ENCODE measurements at regions not wholly inside any gene's neighbourhood (a gene's known extent, or its start where the extent isn't known, plus 50 kb on each side); places are given as distances from the start of the nearest gene placed in this dataset.

DNA sequence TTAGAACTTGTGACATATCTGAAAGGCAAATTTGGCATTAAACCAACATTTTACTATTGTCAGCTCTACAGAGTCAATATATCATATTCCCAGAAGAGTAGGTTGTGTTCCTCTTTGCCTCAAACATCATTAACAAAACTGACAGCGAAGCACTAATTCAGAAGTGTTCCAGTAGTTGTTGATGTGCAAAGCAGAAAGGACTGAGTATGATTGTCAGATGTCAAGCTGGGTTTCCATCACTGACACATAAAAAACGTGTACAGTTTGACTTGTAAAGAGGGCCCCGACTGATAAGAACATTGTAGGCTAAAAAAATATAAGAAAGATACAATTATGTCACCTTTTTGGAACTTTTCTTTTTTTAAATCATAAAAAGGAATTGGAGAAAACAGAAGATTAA is 101.5 kb upstream of the ZNF608 start:
- Mint-ChIP-seq H3K27me3 (ENCODE audit: low read depth in 3 of 3) (peaks cover 0 to 6% (median 4%) of the 10 kb centered on the region in 3 donors), H3K36me3 (peaks cover 0 to 3% (median 0%) of the 10 kb centered on the region in 3 donors), H3K27ac (no peak overlapping the region), H3K9me3 (peaks cover 0 to 5% (median 0%) of the 10 kb centered on the region in 6 donors), H3K4me3 (no peak overlapping the region), H3K4me1 (peaks cover 7 to 10% of the 10 kb centered on the region in 2 donors)
- DNase-seq: no peak

DNA sequence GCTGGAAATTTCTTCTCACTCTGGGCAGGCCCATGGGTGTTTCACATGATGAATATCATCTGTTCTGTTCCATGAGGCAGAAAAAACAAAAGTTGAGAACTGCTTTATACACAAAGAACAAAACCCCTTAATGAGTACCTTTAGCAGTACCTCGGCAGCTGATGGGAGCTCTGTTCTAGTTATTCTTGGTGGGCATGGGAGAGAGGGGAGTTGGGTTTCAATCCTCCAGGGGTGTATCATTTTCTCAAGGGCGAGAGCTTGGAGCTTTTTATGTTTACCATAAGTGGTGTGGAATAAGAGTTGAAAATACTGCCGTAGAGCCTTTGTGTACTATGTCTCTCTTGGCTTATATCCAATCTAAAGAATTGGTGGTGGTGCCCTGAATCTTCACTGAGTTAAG is 103.3 kb upstream of the ZNF608 start:
- H3K27me3 Mint-ChIP-seq (ENCODE audit: low read depth in 3 of 3): peaks cover 0 to 4% (median 2%) of the 10 kb centered on the region in 3 donors
- no peaks in the 10 kb centered on the region for H3K4me1 Mint-ChIP-seq

DNA sequence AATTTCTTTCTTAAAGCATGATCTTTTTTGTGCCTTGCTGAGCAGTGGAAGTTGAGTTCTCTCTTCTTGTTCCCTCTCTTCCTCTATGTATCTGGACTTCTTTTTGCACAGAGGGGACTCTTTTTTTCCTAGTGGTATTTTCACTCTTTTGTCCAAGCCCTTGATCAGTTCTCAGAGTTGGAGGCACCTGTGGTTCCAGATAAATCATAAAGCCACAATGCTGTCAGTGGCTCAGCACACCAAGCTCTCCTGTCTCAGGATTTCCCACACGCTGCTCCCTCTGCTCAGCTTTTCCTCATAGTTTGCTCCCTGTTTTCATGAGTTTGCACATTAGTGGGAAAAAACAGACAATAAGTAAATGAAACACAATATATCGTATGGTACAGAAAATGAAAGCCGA is 110.3 kb upstream of the ZNF608 start:
- Mint-ChIP-seq H3K36me3 (no peaks in the 10 kb centered on the region), H3K4me3 (no peak overlapping the region), H3K9me3 (peaks cover 0 to 2% (median 0%) of the 10 kb centered on the region in 6 donors), H3K4me1 (no peaks in the 10 kb centered on the region), H3K27me3 (ENCODE audit: low read depth in 3 of 3) (peaks cover 0 to 4% (median 4%) of the 10 kb centered on the region in 3 donors), H3K27ac (no peak overlapping the region)
- no peak for DNase-seq

More for the DNA sequence above, 103.3 kb upstream of the ZNF608 start:
- H3K9me3 Mint-ChIP-seq: peaks cover 0 to 5% (median 0%) of the 10 kb centered on the region in 6 donors
- H3K4me3 Mint-ChIP-seq: no peak overlapping the region
- no peak overlapping the region for H3K27ac Mint-ChIP-seq
- peaks cover 0 to 3% (median 0%) of the 10 kb centered on the region in 3 donors for H3K36me3 Mint-ChIP-seq
- DNase-seq: no peak

DNA sequence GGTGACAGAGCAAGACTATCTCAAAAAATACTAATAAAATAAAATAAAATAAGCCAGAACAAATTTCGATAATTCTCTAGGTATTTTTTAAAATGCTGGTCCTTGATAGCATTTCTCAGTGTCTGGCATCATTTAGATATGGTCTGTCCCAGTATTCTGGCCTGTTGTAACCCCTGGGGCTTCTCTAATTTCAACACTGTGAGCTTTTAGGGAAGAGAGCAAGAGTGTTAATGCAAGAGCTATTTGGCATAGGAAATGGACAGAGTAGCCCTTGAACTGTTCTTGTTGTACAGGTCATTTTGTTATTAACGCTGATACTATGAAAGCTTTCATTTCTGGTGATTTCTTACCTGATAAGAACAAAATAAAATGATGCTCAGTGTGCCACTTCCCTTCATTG is 112.2 kb upstream of the ZNF608 start:
- no peak for DNase-seq
- no peaks in the 10 kb centered on the region for H3K36me3 Mint-ChIP-seq
- H3K27ac Mint-ChIP-seq: no peak overlapping the region
- H3K9me3 Mint-ChIP-seq: peaks cover 0 to 2% (median 0%) of the 10 kb centered on the region in 6 donors
- H3K27me3 Mint-ChIP-seq (ENCODE audit: low read depth in 3 of 3): peaks cover 0 to 5% (median 2%) of the 10 kb centered on the region in 3 donors
- H3K4me1 Mint-ChIP-seq: no peaks in the 10 kb centered on the region
- H3K4me3 Mint-ChIP-seq: no peak overlapping the region

DNA sequence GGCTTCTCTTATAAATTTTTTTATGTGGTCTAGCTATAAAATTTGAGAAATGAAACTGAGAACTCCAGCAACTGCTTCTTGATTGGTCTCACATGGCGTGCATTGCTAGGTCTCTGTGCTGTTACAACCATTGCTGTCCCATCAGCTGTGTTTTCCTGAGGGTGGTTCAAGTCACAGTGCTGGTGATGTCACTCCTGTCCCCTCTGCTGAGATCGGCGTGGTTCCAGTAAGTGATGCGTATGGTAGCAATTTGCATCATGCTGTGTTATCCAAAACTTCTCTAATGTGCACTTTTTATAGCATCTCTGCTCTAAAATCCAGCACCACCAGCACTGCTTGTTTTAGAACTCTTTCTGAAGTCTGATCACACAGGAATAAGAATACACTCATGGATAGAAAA is 112.6 kb upstream of the ZNF608 start:
- DNase-seq: no peak
- peaks cover 0 to 4% (median 2%) of the 10 kb centered on the region in 3 donors for H3K27me3 Mint-ChIP-seq (ENCODE audit: low read depth in 3 of 3)
- H3K36me3 Mint-ChIP-seq: no peaks in the 10 kb centered on the region
- peaks cover 0 to 2% (median 0%) of the 10 kb centered on the region in 6 donors for H3K9me3 Mint-ChIP-seq
- no peak overlapping the region for H3K4me3 Mint-ChIP-seq
- no peaks in the 10 kb centered on the region for H3K4me1 Mint-ChIP-seq
- H3K27ac Mint-ChIP-seq: no peak overlapping the region

DNA sequence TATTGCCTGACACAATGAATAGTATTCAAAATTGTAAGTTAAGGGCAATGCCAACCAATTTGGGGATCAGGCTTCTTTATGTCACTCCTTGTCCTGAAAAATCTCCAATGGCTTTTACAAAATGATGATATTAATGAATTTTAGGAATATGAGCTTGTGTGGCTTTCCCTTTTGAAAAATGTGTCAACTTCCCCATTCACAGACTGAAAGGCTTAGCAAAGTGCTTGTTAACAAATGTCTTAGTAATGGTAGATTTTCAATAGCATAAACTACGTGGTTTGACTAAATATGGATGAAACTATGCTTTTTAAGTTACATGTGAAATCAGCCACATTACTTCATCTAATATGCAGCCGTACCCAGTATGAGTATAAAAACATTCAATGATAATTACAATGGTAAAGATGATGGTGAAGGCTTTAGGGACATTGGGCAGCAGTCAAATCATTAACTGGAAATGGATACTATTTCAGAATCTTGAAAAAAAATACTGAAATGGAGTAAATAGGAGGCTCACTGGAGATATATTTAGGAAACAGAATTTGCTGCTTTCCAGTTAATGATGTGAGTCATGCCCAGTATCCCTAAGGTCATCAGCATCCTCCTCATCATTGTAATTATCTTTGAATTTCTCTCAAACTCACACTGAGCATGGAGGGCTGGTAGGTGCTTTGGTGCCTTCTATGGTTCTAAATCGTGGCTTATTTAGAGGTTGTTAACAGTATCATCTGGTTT is 113.3 kb upstream of the ZNF608 start:
- peaks cover 0 to 3% (median 2%) of the 10 kb centered on the region in 3 donors for H3K27me3 Mint-ChIP-seq (ENCODE audit: low read depth in 3 of 3)
- no peak for DNase-seq
- H3K4me1 Mint-ChIP-seq: peaks cover under 1% of the 10 kb centered on the region in 2 donors
- no peaks in the 10 kb centered on the region for H3K36me3 Mint-ChIP-seq
- no peak overlapping the region for H3K4me3 Mint-ChIP-seq
- no peak overlapping the region for H3K27ac Mint-ChIP-seq
- H3K9me3 Mint-ChIP-seq: peaks cover 0 to 2% (median 0%) of the 10 kb centered on the region in 6 donors

DNA sequence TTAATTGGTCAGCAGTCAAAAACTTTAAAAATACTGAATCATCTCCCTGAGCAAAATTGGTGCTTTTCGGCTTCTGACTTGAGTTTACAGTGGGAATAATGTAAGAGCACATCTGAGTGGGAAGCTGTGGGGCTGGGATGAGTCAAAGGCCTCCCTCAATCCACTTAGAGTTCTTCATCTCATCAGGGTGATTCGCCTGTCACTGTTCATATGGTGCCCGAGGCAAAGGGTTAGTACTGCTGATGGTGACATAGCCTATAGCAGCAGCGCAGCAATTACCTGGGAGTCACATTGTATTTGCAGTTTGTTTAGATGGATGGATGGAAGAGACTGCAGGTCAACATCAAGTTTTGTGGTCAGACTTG is 113.8 kb upstream of the ZNF608 start:
- peaks cover 5 to 6% of the 10 kb centered on the region in 2 donors for H3K4me1 Mint-ChIP-seq
- peaks cover 0 to 3% (median 2%) of the 10 kb centered on the region in 3 donors for H3K27me3 Mint-ChIP-seq (ENCODE audit: low read depth in 3 of 3)
- no peak overlapping the region for H3K27ac Mint-ChIP-seq
- no peak for DNase-seq
- no peak overlapping the region for H3K4me3 Mint-ChIP-seq
- peaks cover 0 to 2% (median 0%) of the 10 kb centered on the region in 6 donors for H3K9me3 Mint-ChIP-seq
- no peaks in the 10 kb centered on the region for H3K36me3 Mint-ChIP-seq

DNA sequence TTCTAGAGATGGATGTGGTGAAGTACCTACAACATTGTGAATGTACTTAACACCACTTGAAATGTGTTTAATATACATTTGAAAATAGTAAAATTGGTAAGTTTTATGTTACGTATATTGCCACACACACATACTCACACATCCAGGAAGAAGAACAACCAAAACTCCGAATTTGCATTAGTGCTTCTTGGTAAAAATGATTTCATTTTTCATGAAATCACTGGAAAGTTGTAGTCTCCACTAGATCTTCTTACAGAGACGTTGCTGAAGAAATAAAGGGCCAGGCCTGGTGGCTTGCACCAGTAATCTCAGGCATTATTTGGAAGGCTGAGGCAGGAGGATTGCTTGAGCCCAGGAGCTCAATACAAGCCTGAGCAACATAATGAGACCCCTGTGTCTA is 118.6 kb upstream of the ZNF608 start:
- Mint-ChIP-seq H3K27me3 (ENCODE audit: low read depth in 3 of 3) (peaks cover 0 to 13% (median 8%) of the 10 kb centered on the region in 3 donors), H3K9me3 (peaks cover 0 to 2% (median 0%) of the 10 kb centered on the region in 6 donors), H3K4me1 (peaks cover 38 to 51% of the 10 kb centered on the region in 2 donors), H3K4me3 (peak overlapping the region in 4 of 5 donors; percentile 3 to 82 (median 44)), H3K36me3 (no peaks in the 10 kb centered on the region), H3K27ac (no peak overlapping the region)
- no peak for DNase-seq

DNA sequence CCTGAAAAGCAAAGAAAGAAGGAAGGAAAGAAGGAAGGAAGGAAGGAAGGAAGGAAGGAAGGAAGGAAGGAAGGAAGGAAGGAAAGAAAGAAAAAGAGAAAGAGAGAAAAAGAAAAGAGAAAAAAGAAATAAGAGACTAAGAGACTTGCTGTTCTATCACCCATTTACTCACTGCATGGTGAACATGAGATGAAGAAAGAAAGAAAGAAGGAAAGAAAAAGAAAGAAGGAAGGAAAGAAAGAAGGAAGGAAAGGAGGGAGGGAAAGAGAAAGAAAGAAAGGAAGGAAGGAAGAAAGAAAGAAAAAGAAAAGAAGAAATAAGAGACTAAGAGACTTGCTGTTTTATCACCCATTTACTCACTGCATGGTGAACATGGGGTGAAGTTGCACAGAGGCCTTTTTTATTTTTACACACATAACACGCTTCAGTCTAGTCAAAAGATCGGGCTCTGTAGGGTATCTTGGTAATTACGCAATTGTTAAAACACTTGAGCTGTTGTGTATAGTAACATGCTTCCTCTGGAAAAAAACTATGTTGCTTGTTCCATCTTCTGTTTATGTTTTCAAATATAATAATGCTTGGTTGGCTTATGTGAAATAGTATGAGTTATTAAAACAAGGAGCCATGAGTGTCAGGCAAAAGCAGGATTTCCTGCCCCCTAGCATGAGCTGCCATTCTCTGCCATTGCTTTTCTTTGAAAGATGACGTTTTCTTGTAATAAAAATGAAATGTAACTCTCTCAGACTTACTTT is 119.3 kb upstream of the ZNF608 start:
- Mint-ChIP-seq H3K27me3 (ENCODE audit: low read depth in 3 of 3) (peaks cover 0 to 13% (median 8%) of the 10 kb centered on the region in 3 donors), H3K27ac (peak overlapping the region in 5 of 6 donors; percentile 29 to 80 (median 37)), H3K4me3 (peak overlapping the region; percentile 59 to 82 (median 76)), H3K36me3 (no peaks in the 10 kb centered on the region), H3K9me3 (peaks cover 0 to 2% (median 0%) of the 10 kb centered on the region in 6 donors), H3K4me1 (peaks cover 38 to 51% of the 10 kb centered on the region in 2 donors)
- no peak for DNase-seq

DNA sequence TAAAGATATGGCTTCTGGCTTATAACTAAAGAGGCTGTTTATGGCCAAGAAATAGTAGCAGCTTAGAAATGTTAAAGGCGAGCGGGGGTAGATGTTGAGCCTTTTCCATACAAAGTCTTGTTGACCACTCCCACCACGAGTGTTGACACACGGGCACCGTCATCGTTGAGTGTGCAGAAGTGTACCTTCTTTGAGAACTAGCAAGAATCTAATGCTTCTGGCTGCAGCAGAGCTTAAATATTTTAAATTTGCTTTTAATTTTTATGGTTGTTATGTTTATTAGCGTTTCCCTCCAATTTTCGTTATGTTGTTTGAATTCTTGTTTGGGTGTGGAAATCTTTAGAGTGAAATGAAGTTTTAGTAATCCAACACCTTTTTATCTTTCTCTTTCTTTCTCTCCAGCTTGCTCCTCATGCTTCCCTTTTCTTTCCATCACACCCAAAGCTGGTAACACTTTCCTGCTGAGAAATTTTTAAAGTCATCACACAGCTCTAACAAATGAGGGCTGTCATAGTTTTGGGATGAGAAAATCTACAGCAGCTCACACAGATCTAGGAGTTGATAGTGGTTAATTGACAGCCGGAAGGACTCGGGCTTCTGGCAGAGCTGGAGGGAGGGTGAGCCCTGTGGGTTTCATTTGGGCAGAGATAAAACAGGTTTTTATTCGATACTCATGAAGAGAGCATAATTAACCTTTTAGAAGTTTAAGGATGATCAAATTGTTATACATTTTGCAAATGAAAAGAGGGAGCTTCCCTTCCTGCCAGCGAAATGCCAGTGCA is 120.1 kb upstream of the ZNF608 start:
- Mint-ChIP-seq H3K9me3 (no peaks in the 10 kb centered on the region), H3K4me3 (peak overlapping the region; percentile 59 to 82 (median 76)), H3K27ac (peak overlapping the region; percentile 38 to 84 (median 73)), H3K4me1 (peaks cover 38 to 51% of the 10 kb centered on the region in 2 donors), H3K27me3 (ENCODE audit: low read depth in 3 of 3) (peaks cover 0 to 12% (median 8%) of the 10 kb centered on the region in 3 donors), H3K36me3 (no peaks in the 10 kb centered on the region)
- DNase-seq: peak; percentile 14 to 36 (median 15)

DNA sequence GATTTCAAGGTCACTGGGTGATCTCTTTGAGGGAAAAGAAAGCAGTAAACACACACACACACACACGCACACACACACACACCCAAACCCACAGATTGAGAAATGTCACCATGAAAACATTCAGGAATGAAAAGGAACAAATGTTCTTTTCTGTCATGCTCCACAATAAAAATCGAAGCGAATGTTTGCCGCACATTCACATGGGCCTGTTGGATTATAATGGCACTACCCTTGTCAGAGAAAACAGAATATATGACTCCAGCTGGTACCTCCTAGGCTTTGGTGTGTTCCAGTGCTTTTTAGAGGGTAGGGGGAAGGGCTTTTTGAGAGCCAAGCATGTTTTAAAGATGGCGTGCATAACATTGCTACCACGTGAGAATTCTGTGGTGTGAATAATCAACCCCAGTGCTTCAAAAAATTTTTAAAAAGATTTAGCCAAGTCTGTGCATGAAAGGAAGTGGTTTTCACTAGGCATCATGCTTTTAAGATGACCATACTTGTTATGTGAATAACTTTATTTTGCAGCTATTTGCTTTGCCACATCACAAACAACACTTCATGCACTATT is 120.8 kb upstream of the ZNF608 start:
- peak overlapping the region; percentile 38 to 84 (median 81) for H3K27ac Mint-ChIP-seq

DNA sequence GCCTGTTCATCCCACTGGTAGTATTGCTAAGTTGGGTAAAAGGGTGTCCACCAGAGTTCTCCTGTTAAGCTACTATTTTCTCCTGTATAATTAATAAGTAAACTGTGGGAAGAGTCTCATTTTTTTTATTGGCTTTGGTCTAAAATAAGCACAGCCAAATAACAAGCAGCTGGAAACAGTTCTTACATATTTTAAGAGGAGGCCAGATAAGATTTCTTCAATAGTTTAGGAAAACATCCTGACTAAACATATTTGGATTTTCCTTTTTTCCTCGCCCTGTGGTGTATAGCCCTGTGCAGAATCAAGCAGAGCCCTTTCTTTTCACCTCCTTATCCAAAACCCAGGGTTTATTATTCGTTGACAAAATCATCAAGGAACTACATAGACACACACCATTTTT is 122.2 kb upstream of the ZNF608 start:
- DNase-seq: no peak
- Mint-ChIP-seq H3K27me3 (ENCODE audit: low read depth in 3 of 3) (peaks cover 0 to 12% (median 6%) of the 10 kb centered on the region in 3 donors), H3K9me3 (peaks cover 0 to 2% (median 0%) of the 10 kb centered on the region in 6 donors), H3K36me3 (no peaks in the 10 kb centered on the region), H3K4me1 (peaks cover 38 to 52% of the 10 kb centered on the region in 2 donors), H3K4me3 (peak overlapping the region in 1 of 5 donors; percentile 82), H3K27ac (peak overlapping the region in 2 of 6 donors; percentile 46 to 61)

More for the DNA sequence above, 120.8 kb upstream of the ZNF608 start:
- DNase-seq: peak; percentile 62 to 72 (median 64)
- H3K36me3 Mint-ChIP-seq: no peaks in the 10 kb centered on the region
- peak overlapping the region; percentile 59 to 82 (median 76) for H3K4me3 Mint-ChIP-seq
- H3K4me1 Mint-ChIP-seq: peaks cover 38 to 51% of the 10 kb centered on the region in 2 donors
- no peaks in the 10 kb centered on the region for H3K9me3 Mint-ChIP-seq
- H3K27me3 Mint-ChIP-seq (ENCODE audit: low read depth in 3 of 3): peaks cover 0 to 12% (median 6%) of the 10 kb centered on the region in 3 donors

DNA sequence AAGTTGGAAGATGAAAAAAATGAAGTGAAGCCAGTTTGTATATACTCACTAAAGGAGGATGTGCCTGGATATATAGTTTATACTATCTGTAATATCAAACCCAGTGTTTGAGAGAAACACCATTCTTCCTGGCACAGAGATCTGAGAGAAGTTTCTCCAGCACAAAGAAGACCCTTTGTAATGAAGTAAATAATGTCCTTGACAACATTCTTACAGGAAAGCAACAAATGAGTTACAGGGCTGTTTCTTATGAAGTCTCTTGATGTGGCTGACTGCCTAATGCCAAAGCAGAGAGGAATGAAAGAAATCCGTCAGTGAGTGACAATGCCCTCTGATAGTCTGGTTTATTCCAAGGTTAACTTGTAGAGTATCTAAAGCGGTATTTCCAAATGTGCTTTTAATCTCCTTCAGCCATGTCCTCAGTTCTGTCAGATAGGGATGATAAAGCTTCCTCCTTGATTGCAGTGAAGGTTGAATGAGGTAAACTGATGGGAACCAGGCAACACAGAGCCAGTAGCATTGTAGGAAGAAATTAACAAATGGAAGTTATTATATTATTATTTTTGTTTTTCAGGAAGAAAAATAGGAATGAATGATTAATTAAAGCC is 123.1 kb upstream of the ZNF608 start:
- DNase-seq: no peak
- peaks cover 38 to 56% of the 10 kb centered on the region in 2 donors for H3K4me1 Mint-ChIP-seq
- no peak overlapping the region for H3K4me3 Mint-ChIP-seq
- peaks cover 0 to 12% (median 6%) of the 10 kb centered on the region in 3 donors for H3K27me3 Mint-ChIP-seq (ENCODE audit: low read depth in 3 of 3)
- no peak overlapping the region for H3K27ac Mint-ChIP-seq
- no peaks in the 10 kb centered on the region for H3K36me3 Mint-ChIP-seq
- H3K9me3 Mint-ChIP-seq: peaks cover 0 to 2% (median 0%) of the 10 kb centered on the region in 6 donors
